ENCODE measurements at regions not wholly inside any gene's neighbourhood (a gene's known extent, or its start where the extent isn't known, plus 50 kb on each side); places are given as distances from the start of the nearest gene placed in this dataset.

DNA sequence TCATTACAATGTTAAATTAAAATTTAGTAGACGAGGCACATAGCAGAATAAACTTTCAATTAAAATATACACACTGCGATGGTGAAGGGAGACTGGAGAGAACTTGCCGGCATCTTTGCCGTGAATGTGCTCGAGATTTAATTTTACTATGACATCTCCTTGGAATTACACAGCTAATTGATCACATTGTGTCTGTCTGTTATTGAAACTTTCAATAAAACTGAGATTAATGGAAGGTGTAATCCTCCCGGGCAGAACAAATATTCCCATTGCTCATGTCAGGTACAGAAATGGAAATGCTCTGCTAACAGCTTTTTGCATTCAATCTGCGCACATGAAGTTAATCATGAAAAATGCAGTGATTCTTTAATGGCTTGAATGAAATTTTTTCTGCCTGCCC, 210.1 kb upstream of the NLRP1 start (continued):
- TF ChIP-seq, protein P1, sequence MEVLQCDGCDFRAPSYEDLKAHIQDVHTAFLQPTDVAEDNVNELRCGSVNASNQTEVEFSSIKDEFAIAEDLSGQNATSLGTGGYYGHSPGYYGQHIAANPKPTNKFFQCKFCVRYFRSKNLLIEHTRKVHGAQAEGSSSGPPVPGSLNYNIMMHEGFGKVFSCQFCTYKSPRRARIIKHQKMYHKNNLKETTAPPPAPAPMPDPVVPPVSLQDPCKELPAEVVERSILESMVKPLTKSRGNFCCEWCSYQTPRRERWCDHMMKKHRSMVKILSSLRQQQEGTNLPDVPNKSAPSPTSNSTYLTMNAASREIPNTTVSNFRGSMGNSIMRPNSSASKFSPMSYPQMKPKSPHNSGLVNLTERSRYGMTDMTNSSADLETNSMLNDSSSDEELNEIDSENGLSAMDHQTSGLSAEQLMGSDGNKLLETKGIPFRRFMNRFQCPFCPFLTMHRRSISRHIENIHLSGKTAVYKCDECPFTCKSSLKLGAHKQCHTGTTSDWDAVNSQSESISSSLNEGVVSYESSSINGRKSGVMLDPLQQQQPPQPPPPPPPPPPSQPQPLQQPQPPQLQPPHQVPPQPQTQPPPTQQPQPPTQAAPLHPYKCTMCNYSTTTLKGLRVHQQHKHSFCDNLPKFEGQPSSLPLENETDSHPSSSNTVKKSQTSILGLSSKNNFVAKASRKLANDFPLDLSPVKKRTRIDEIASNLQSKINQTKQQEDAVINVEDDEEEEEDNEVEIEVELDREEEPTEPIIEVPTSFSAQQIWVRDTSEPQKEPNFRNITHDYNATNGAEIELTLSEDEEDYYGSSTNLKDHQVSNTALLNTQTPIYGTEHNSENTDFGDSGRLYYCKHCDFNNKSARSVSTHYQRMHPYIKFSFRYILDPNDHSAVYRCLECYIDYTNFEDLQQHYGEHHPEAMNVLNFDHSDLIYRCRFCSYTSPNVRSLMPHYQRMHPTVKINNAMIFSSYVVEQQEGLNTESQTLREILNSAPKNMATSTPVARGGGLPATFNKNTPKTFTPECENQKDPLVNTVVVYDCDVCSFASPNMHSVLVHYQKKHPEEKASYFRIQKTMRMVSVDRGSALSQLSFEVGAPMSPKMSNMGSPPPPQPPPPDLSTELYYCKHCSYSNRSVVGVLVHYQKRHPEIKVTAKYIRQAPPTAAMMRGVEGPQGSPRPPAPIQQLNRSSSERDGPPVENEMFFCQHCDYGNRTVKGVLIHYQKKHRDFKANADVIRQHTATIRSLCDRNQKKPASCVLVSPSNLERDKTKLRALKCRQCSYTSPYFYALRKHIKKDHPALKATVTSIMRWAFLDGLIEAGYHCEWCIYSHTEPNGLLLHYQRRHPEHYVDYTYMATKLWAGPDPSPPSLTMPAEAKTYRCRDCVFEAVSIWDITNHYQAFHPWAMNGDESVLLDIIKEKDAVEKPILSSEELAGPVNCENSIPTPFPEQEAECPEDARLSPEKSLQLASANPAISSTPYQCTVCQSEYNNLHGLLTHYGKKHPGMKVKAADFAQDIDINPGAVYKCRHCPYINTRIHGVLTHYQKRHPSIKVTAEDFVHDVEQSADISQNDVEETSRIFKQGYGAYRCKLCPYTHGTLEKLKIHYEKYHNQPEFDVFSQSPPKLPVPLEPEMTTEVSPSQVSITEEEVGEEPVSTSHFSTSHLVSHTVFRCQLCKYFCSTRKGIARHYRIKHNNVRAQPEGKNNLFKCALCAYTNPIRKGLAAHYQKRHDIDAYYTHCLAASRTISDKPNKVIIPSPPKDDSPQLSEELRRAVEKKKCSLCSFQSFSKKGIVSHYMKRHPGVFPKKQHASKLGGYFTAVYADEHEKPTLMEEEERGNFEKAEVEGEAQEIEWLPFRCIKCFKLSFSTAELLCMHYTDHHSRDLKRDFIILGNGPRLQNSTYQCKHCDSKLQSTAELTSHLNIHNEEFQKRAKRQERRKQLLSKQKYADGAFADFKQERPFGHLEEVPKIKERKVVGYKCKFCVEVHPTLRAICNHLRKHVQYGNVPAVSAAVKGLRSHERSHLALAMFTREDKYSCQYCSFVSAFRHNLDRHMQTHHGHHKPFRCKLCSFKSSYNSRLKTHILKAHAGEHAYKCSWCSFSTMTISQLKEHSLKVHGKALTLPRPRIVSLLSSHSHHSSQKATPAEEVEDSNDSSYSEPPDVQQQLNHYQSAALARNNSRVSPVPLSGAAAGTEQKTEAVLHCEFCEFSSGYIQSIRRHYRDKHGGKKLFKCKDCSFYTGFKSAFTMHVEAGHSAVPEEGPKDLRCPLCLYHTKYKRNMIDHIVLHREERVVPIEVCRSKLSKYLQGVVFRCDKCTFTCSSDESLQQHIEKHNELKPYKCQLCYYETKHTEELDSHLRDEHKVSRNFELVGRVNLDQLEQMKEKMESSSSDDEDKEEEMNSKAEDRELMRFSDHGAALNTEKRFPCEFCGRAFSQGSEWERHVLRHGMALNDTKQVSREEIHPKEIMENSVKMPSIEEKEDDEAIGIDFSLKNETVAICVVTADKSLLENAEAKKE (CRISPR knock-in tag; IDR thresholded peaks at IDR 0.05) = no peak

DNA sequence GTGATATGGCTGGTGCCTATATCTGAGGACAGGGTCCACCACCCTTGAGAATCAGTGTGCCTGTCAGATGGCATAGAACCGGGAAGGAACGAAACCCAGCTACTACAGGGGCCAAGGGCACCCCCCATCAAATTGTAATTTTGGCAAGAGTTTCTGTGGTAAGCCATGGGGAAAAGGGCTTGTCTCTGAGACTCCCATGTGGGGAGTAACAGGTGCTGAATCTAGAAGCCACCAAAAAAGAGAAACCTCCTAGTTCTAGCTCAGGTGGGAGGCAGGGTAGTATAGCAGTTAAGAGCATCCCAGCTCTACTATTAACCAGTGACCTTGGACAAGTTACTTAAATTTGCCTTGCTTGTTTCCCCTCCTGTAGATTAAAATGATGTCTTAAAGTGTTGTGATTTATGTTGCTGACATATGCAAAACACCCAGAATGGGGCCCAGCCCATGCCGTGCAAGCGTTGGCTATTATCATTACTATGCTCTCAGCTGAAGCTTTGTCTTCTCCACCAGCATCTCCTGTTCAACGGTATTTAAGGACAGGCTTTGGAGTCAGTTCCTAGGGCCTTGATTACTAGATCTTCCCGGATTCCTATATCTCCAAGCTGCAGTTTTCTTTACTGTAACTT, 210.7 kb upstream of the NLRP1 start:
- Histone ChIP-seq H3K4me3 (no peak overlapping the region), H3K9me2 (ENCODE audit: insufficient read depth) (peaks cover 10% of the 10 kb centered on the region; the same call in 1 of the 2 replicates), H3K4me2 (no peak overlapping the region), H3F3A (replicated peaks; ENCODE audit: low read depth) (no peaks in the 10 kb centered on the region), H3K27me3 (ENCODE audit: insufficient read depth) (no peaks in the 10 kb centered on the region), H3K4me1 (ENCODE audit: insufficient read depth) (peaks cover 20% of the 10 kb centered on the region), H4K20me1 (replicated peaks; ENCODE audit: insufficient read depth) (no peaks in the 10 kb centered on the region), H3K79me2 (replicated peaks; ENCODE audit: insufficient read depth) (no peaks in the 10 kb centered on the region), H3K27ac (ENCODE audit: low read depth) (no peak overlapping the region), H2AFZ (no peak overlapping the region), H3K36me3 (ENCODE audit: insufficient read depth) (no peaks in the 10 kb centered on the region; the same call in 1 of the 2 replicates)
- peaks cover 21% of the 10 kb centered on the region for H3K9me3 Mint-ChIP-seq
- no peak overlapping the region for H3K27ac Mint-ChIP-seq
- no peak overlapping the region for H3K4me3 Mint-ChIP-seq
- H3K36me3 Mint-ChIP-seq (ENCODE audit: low read depth) = peaks cover 6% of the 10 kb centered on the region
- H3K4me1 Mint-ChIP-seq = peaks cover 27% of the 10 kb centered on the region
- peaks cover 9% of the 10 kb centered on the region for H3K27me3 Mint-ChIP-seq (ENCODE audit: insufficient read depth, low read depth, poor library complexity)
- DNase-seq (ENCODE audit: low spot score) (no peak), ATAC-seq (no peak)
- TF ChIP-seq ZNF114 (CRISPR knock-in tag; IDR thresholded peaks at IDR 0.05) = no peak
- no peak for TF ChIP-seq JUNB (IDR thresholded peaks at IDR 0.05; ENCODE audit: unreplicated experiment)
- no peak for TF ChIP-seq CREB1 (CRISPR knock-in tag; IDR thresholded peaks at IDR 0.05; ENCODE audit: low read depth)
- TF ChIP-seq, protein P2, sequence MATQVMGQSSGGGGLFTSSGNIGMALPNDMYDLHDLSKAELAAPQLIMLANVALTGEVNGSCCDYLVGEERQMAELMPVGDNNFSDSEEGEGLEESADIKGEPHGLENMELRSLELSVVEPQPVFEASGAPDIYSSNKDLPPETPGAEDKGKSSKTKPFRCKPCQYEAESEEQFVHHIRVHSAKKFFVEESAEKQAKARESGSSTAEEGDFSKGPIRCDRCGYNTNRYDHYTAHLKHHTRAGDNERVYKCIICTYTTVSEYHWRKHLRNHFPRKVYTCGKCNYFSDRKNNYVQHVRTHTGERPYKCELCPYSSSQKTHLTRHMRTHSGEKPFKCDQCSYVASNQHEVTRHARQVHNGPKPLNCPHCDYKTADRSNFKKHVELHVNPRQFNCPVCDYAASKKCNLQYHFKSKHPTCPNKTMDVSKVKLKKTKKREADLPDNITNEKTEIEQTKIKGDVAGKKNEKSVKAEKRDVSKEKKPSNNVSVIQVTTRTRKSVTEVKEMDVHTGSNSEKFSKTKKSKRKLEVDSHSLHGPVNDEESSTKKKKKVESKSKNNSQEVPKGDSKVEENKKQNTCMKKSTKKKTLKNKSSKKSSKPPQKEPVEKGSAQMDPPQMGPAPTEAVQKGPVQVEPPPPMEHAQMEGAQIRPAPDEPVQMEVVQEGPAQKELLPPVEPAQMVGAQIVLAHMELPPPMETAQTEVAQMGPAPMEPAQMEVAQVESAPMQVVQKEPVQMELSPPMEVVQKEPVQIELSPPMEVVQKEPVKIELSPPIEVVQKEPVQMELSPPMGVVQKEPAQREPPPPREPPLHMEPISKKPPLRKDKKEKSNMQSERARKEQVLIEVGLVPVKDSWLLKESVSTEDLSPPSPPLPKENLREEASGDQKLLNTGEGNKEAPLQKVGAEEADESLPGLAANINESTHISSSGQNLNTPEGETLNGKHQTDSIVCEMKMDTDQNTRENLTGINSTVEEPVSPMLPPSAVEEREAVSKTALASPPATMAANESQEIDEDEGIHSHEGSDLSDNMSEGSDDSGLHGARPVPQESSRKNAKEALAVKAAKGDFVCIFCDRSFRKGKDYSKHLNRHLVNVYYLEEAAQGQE (IDR thresholded peaks at IDR 0.05; ENCODE audit: unreplicated experiment) = no peak
- no peak for TF ChIP-seq NANOG (IDR thresholded peaks at IDR 0.05; ENCODE audit: borderline replicate concordance)
- no peak for TF ChIP-seq POLR2AphosphoS5 (IDR thresholded peaks at IDR 0.05; ENCODE audit: low read depth)
- no peak for TF ChIP-seq EZH2 (IDR thresholded peaks at IDR 0.05; ENCODE audit: low read depth, unreplicated experiment)
- no peak for TF ChIP-seq EZH2phosphoT487 (IDR thresholded peaks at IDR 0.05; ENCODE audit: unreplicated experiment)
